ENCODE measurements at regions not wholly inside any gene's neighbourhood (a gene's known extent, or its start where the extent isn't known, plus 50 kb on each side); places are given as distances from the start of the nearest gene placed in this dataset.
"Not testable (repeated sequence)": the region's sequence is repeated elsewhere in the genome, so short reads cannot be mapped to it uniquely, and the experiment has no call there.

GRCh38 chr2:22027345-22028005 is 903.7 kb downstream of the TDRD15 start:
- DNase-seq: no peak

GRCh38 chr2:22035361-22035830 is 911.6 kb downstream of the TDRD15 start:
- no peak for DNase-seq

GRCh38 chr2:22037274-22037673 is 913.5 kb downstream of the TDRD15 start:
- no peak for DNase-seq

- DNase-seq: no peak
Measured at GRCh38 chr2:22043784-22044183, 920.0 kb downstream of the TDRD15 start.

GRCh38 chr2:22055784-22056620 is 932.2 kb downstream of the TDRD15 start:
- DNase-seq: no peak

- no peak for DNase-seq
Measured at GRCh38 chr2:22056621-22057132, 932.9 kb downstream of the TDRD15 start.

- DNase-seq: no peak
Measured at GRCh38 chr2:22062679-22063078, 938.9 kb downstream of the TDRD15 start.

- no peak for DNase-seq
Measured at GRCh38 chr2:22076454-22076853, 952.7 kb downstream of the TDRD15 start.

GRCh38 chr2:22078701-22079100 is 954.9 kb downstream of the TDRD15 start:
- DNase-seq: no peak

- DNase-seq: no peak
Measured at GRCh38 chr2:22079583-22079982, 955.8 kb downstream of the TDRD15 start.

- no peak for DNase-seq
Measured at GRCh38 chr2:22086726-22087125, 963.0 kb downstream of the TDRD15 start.

GRCh38 chr2:22103617-22104016 is 979.8 kb downstream of the TDRD15 start:
- DNase-seq: not testable (repeated sequence)

GRCh38 chr2:22110244-22110651 is 986.5 kb downstream of the TDRD15 start:
- DNase-seq: no peak

GRCh38 chr2:22124003-22124402 is 1000.2 kb downstream of the TDRD15 start:
- no peak for DNase-seq

- no peak for DNase-seq
Measured at GRCh38 chr2:22126106-22126505, 1002.3 kb downstream of the TDRD15 start.

GRCh38 chr2:22126978-22127377 is 1003.2 kb downstream of the TDRD15 start:
- no peak for DNase-seq

- no peak for DNase-seq
Measured at GRCh38 chr2:22134421-22134820, 1010.7 kb downstream of the TDRD15 start.

- DNase-seq: no peak
Measured at GRCh38 chr2:22136446-22136845, 1012.7 kb downstream of the TDRD15 start.

GRCh38 chr2:22143840-22144239 is 1020.1 kb downstream of the TDRD15 start:
- DNase-seq: no peak

GRCh38 chr2:22153931-22154613 is 1030.3 kb downstream of the TDRD15 start:
- no peak for DNase-seq

GRCh38 chr2:22156661-22157060 is 1032.9 kb downstream of the TDRD15 start:
- DNase-seq: not testable (repeated sequence)

- no peak for DNase-seq
Measured at GRCh38 chr2:22167256-22167655, 1043.5 kb downstream of the TDRD15 start.

- DNase-seq: no peak
Measured at GRCh38 chr2:22175003-22175402, 1051.2 kb downstream of the TDRD15 start.
